Neural cell (in vitro differentiated cells): ENCODE measurements at regions not wholly inside any gene's neighbourhood (a gene's known extent, or its start where the extent isn't known, plus 50 kb on each side); places are given as distances from the start of the nearest gene placed in this dataset.

Source experiments
- EP300 ChIP-seq: fragments of 450-650 bp; conservative IDR thresholded peaks from 2 replicates; pipeline ENCODE4 v1.6.1; 2014; ENCODE audit warnings: antibody characterized with exemption, mild to moderate bottlenecking, moderate library complexity; ENCODE audit not compliant: poor library complexity, severe bottlenecking
- EZH2 ChIP-seq: fragments of 200-600, 300-800 bp; shearing (Covaris generic), sonication (generic); IDR thresholded peaks from 2 replicates; pipeline ENCODE4 v1.6.1; 2014; ENCODE audit warnings: antibody characterized with exemption, low read length, borderline replicate concordance, mild to moderate bottlenecking; ENCODE audit not compliant: insufficient read depth, poor library complexity, severe bottlenecking
- MXI1 ChIP-seq: fragments of 450-650 bp; conservative IDR thresholded peaks from 2 replicates; pipeline ENCODE4 v1.6.1; 2014; ENCODE audit warnings: antibody characterized with exemption, mild to moderate bottlenecking; ENCODE audit not compliant: poor library complexity, severe bottlenecking
- POLR2AphosphoS5 ChIP-seq: IDR thresholded peaks from 2 replicates; pipeline ENCODE4 v1.6.1; 2012
- RAD21 ChIP-seq: fragments of 450-650 bp; conservative IDR thresholded peaks from 2 replicates; pipeline ENCODE4 v1.6.1; 2014; ENCODE audit warnings: antibody characterized with exemption, mild to moderate bottlenecking, moderate library complexity
- SMC3 ChIP-seq: fragments of 450-650 bp; conservative IDR thresholded peaks from 2 replicates; pipeline ENCODE4 v1.6.1; 2014; ENCODE audit warnings: antibody characterized with exemption, mild to moderate bottlenecking, moderate library complexity; ENCODE audit not compliant: poor library complexity
- TF ChIP-seq, protein P1 (sequence below): fragments of 450-650 bp; IDR thresholded peaks from 2 replicates; pipeline ENCODE4 v1.5.1; 2014; ENCODE audit warnings: antibody characterized with exemption, mild to moderate bottlenecking, moderate library complexity; ENCODE audit not compliant: poor library complexity, severe bottlenecking
- TF ChIP-seq, protein P2 (sequence below): IDR thresholded peaks from 2 replicates; pipeline ENCODE4 v1.6.1; 2012; ENCODE audit warnings: borderline replicate concordance

DNA sequence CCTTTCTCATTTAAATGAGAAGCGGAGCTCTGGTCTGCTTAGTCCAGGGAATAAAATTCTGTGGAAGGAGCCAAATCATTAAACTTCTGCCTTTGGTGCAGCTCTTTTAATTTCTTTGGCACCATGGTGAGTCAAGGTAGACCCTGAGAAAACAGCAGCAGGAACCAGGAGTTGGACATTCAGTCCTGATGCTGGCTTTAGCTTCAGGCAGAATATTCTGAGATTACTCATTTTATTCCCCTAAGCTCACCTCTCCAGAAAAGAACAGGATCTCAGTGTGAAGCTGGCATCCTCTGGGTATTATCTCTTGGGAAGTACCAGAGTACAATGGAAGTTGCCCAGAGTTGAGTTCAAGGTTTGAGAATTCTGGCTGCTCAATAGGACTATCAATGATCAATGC is 211.6 kb upstream of the NRP1 start:
- TF ChIP-seq, protein P1, sequence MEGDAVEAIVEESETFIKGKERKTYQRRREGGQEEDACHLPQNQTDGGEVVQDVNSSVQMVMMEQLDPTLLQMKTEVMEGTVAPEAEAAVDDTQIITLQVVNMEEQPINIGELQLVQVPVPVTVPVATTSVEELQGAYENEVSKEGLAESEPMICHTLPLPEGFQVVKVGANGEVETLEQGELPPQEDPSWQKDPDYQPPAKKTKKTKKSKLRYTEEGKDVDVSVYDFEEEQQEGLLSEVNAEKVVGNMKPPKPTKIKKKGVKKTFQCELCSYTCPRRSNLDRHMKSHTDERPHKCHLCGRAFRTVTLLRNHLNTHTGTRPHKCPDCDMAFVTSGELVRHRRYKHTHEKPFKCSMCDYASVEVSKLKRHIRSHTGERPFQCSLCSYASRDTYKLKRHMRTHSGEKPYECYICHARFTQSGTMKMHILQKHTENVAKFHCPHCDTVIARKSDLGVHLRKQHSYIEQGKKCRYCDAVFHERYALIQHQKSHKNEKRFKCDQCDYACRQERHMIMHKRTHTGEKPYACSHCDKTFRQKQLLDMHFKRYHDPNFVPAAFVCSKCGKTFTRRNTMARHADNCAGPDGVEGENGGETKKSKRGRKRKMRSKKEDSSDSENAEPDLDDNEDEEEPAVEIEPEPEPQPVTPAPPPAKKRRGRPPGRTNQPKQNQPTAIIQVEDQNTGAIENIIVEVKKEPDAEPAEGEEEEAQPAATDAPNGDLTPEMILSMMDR = no peak
- TF ChIP-seq EP300 (no peak), POLR2AphosphoS5 (no peak), EZH2 (no peak), SMC3 (no peak), MXI1 (no peak), RAD21 (no peak)
- TF ChIP-seq, protein P2, sequence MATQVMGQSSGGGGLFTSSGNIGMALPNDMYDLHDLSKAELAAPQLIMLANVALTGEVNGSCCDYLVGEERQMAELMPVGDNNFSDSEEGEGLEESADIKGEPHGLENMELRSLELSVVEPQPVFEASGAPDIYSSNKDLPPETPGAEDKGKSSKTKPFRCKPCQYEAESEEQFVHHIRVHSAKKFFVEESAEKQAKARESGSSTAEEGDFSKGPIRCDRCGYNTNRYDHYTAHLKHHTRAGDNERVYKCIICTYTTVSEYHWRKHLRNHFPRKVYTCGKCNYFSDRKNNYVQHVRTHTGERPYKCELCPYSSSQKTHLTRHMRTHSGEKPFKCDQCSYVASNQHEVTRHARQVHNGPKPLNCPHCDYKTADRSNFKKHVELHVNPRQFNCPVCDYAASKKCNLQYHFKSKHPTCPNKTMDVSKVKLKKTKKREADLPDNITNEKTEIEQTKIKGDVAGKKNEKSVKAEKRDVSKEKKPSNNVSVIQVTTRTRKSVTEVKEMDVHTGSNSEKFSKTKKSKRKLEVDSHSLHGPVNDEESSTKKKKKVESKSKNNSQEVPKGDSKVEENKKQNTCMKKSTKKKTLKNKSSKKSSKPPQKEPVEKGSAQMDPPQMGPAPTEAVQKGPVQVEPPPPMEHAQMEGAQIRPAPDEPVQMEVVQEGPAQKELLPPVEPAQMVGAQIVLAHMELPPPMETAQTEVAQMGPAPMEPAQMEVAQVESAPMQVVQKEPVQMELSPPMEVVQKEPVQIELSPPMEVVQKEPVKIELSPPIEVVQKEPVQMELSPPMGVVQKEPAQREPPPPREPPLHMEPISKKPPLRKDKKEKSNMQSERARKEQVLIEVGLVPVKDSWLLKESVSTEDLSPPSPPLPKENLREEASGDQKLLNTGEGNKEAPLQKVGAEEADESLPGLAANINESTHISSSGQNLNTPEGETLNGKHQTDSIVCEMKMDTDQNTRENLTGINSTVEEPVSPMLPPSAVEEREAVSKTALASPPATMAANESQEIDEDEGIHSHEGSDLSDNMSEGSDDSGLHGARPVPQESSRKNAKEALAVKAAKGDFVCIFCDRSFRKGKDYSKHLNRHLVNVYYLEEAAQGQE = no peak
